Breast epithelium (tissue), 4 donors: ENCODE measurements at regions not wholly inside any gene's neighbourhood (a gene's known extent, or its start where the extent isn't known, plus 50 kb on each side); places are given as distances from the start of the nearest gene placed in this dataset.
A peak's percentile ranks its signal among the peaks of the same experiment; 100 is the strongest.

Experiments used
- DNase-seq, 2 donors: peaks; one replicate each; pipeline ENCODE4 v3.0.0-alpha.2; 2019; ENCODE audit warnings: low spot score in 2 of 2
- H3K27ac ChIP-seq, 2 donors: fragments of 200-600 bp; sonication (generic) in 1 of 2; one replicate each; pipeline ENCODE4 v1.5.1; 2016 to 2019; ENCODE audit warnings: mild to moderate bottlenecking in 1 of 2
- H3K27me3 ChIP-seq, 2 donors: fragments of 200-600 bp; sonication (generic) in 1 of 2; one replicate each; pipeline versions ENCODE4 v1.5.1 to v1.6.0; 2017 to 2019; ENCODE audit warnings: control low read depth in 1 of 2, mild to moderate bottlenecking in 1 of 2
- H3K36me3 ChIP-seq: fragments of 200-600 bp; one replicate; pipeline ENCODE4 v1.5.1; 2019
- H3K4me1 ChIP-seq, 2 donors: fragments of 200-600 bp; sonication (generic); one replicate each; pipeline ENCODE4 v1.5.1; 2016 to 2019; ENCODE audit warnings: control low read depth in 1 of 2
- H3K4me3 ChIP-seq, 3 donors: fragments of 200-600 bp; sonication (generic); 1 replicate in 2 of 3; 2 replicates in 1 of 3; pipeline ENCODE4 v1.5.1; 2016 to 2019; ENCODE audit warnings: mild to moderate bottlenecking in 3 of 3, moderate library complexity in 2 of 3
- H3K9me3 ChIP-seq, 2 donors: fragments of 200-600 bp; sonication (generic) in 1 of 2; one replicate each; pipeline ENCODE4 v1.5.1; 2016 to 2019; ENCODE audit warnings: control low read depth in 1 of 2
- CTCF ChIP-seq, 3 donors: fragments of 450-650 bp; IDR thresholded peaks; one replicate each; pipeline ENCODE4 v1.5.1; 2016 to 2017; ENCODE audit warnings: antibody characterized with exemption in 3 of 3, mild to moderate bottlenecking in 3 of 3, moderate library complexity in 3 of 3
- POLR2A ChIP-seq: fragments of 450-650 bp; IDR thresholded peaks from one replicate; pipeline ENCODE4 v1.6.1; 2016; ENCODE audit warnings: antibody characterized with exemption, mild to moderate bottlenecking, moderate library complexity
- POLR2AphosphoS5 ChIP-seq, 3 donors: sonication (generic); formaldehyde crosslinking; IDR thresholded peaks; one replicate each; pipeline ENCODE4 v1.6.1; 2017; ENCODE audit warnings: antibody characterized with exemption in 3 of 3
- intact Hi-C: fragments of 100-400 bp; cut with DNase I; formaldehyde crosslinking; loops from one replicate; pipeline ENCODE4 v1.15.1; 2023; ENCODE audit warnings: low total_unique reads

- intact Hi-C loops, result no loop called here
- DNase-seq, result no peak
- H3K4me1 ChIP-seq, result no peaks in the 10 kb centered on the region
- no peak overlapping the region for H3K4me3 ChIP-seq
- H3K27me3 ChIP-seq, result no peaks in the 10 kb centered on the region
- no peak overlapping the region for H3K27ac ChIP-seq
- H3K36me3 ChIP-seq, result no peaks in the 10 kb centered on the region
- no peaks in the 10 kb centered on the region for H3K9me3 ChIP-seq
- TF ChIP-seq POLR2AphosphoS5 (IDR thresholded peaks at IDR 0.05) (no peak), CTCF (IDR thresholded peaks at IDR 0.05) (no peak), POLR2A (no peak)
These were observed 274.3 kb downstream of the RPL10L start for GRCh38 chr14:46377305-46377704.

GRCh38 chr14:46369391-46369790 lies 282.2 kb downstream of the RPL10L start:
- Histone ChIP-seq H3K27me3 (no peaks in the 10 kb centered on the region), H3K27ac (no peak overlapping the region), H3K9me3 (no peaks in the 10 kb centered on the region), H3K4me1 (no peaks in the 10 kb centered on the region), H3K4me3 (no peak overlapping the region), H3K36me3 (no peaks in the 10 kb centered on the region)
- intact Hi-C loops, result no loop called here
- DNase-seq, result no peak
- no peak for TF ChIP-seq POLR2AphosphoS5 (IDR thresholded peaks at IDR 0.05)
- no peak for TF ChIP-seq POLR2A
- no peak for TF ChIP-seq CTCF (IDR thresholded peaks at IDR 0.05)

- no peak overlapping the region for H3K27ac ChIP-seq
- no peaks in the 10 kb centered on the region for H3K4me1 ChIP-seq
- no peak overlapping the region for H3K4me3 ChIP-seq
- H3K36me3 ChIP-seq, result no peaks in the 10 kb centered on the region
- TF ChIP-seq CTCF (IDR thresholded peaks at IDR 0.05) (no peak), POLR2AphosphoS5 (IDR thresholded peaks at IDR 0.05) (no peak), POLR2A (no peak)
- intact Hi-C loops, result no loop called here
- no peaks in the 10 kb centered on the region for H3K9me3 ChIP-seq
- DNase-seq, result no peak
- H3K27me3 ChIP-seq, result no peaks in the 10 kb centered on the region
These were observed 283.3 kb downstream of the RPL10L start for GRCh38 chr14:46368275-46368674.

GRCh38 chr14:46352844-46353243 lies 298.7 kb downstream of the RPL10L start:
- no peaks in the 10 kb centered on the region for H3K36me3 ChIP-seq
- no peak overlapping the region for H3K4me3 ChIP-seq
- no peaks in the 10 kb centered on the region for H3K27me3 ChIP-seq
- no peaks in the 10 kb centered on the region for H3K9me3 ChIP-seq
- intact Hi-C loops, result no loop called here
- no peak for DNase-seq
- no peaks in the 10 kb centered on the region for H3K4me1 ChIP-seq
- TF ChIP-seq POLR2A, result no peak
- TF ChIP-seq CTCF (IDR thresholded peaks at IDR 0.05), result no peak
- no peak for TF ChIP-seq POLR2AphosphoS5 (IDR thresholded peaks at IDR 0.05)
- H3K27ac ChIP-seq, result no peak overlapping the region

- no peaks in the 10 kb centered on the region for H3K27me3 ChIP-seq
- intact Hi-C loops, result no loop called here
- H3K4me3 ChIP-seq, result no peak overlapping the region
- H3K9me3 ChIP-seq, result no peaks in the 10 kb centered on the region
- TF ChIP-seq CTCF (IDR thresholded peaks at IDR 0.05) (peak in 2 of 3 donors; percentile 32 to 34), POLR2A (no peak), POLR2AphosphoS5 (IDR thresholded peaks at IDR 0.05) (no peak)
- H3K27ac ChIP-seq, result no peak overlapping the region
- H3K36me3 ChIP-seq, result no peaks in the 10 kb centered on the region
- H3K4me1 ChIP-seq, result no peaks in the 10 kb centered on the region
- DNase-seq, result no peak
These were observed 307.1 kb downstream of the RPL10L start for GRCh38 chr14:46344327-46344937.
